ENCODE measurements at regions not wholly inside any gene's neighbourhood (a gene's known extent, or its start where the extent isn't known, plus 50 kb on each side); places are given as distances from the start of the nearest gene placed in this dataset.

- no peak for TF ChIP-seq POLR2A (IDR thresholded peaks at IDR 0.05)
- TF ChIP-seq, protein P1, sequence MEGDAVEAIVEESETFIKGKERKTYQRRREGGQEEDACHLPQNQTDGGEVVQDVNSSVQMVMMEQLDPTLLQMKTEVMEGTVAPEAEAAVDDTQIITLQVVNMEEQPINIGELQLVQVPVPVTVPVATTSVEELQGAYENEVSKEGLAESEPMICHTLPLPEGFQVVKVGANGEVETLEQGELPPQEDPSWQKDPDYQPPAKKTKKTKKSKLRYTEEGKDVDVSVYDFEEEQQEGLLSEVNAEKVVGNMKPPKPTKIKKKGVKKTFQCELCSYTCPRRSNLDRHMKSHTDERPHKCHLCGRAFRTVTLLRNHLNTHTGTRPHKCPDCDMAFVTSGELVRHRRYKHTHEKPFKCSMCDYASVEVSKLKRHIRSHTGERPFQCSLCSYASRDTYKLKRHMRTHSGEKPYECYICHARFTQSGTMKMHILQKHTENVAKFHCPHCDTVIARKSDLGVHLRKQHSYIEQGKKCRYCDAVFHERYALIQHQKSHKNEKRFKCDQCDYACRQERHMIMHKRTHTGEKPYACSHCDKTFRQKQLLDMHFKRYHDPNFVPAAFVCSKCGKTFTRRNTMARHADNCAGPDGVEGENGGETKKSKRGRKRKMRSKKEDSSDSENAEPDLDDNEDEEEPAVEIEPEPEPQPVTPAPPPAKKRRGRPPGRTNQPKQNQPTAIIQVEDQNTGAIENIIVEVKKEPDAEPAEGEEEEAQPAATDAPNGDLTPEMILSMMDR (IDR thresholded peaks at IDR 0.05) = no peak
- no peak for TF ChIP-seq POLR2AphosphoS5 (IDR thresholded peaks at IDR 0.05)
These were observed 373.3 kb downstream of the TLE4 start for GRCh38 chr9:79945016-79945415.

Data from transverse colon (tissue), 4 donors.